Brain pericyte (primary cell): ENCODE measurements at regions not wholly inside any gene's neighbourhood (a gene's known extent, or its start where the extent isn't known, plus 50 kb on each side); places are given as distances from the start of the nearest gene placed in this dataset.
"Not testable (repeated sequence)": the region's sequence is repeated elsewhere in the genome, so short reads cannot be mapped to it uniquely, and the experiment has no call there.

Experiments
- DNase-seq: peaks from one replicate; pipeline ENCODE4 v3.0.0-alpha.2; 2012; ENCODE audit warnings: low read depth, low spot score

DNA sequence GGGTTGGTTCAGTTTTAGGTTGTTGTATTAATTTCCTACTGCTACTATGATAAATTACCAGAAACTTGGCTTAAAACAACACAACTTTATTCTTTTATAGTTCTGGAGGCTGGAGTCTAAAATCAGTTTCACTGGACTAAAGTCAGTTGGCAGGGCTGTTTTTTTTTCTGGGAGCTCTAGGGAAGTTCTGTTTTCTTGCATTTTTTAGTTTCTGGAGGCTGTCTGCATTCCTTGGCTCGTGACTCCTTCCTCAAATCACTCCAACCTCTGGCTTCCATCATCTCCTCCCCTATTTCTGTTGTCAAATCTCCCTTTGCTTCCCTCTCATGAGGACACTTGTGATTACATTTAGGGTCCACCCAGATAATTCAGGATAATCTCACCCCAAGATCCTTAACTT lies 51.3 kb upstream of the SUB1 start:
- no peak for DNase-seq

DNA sequence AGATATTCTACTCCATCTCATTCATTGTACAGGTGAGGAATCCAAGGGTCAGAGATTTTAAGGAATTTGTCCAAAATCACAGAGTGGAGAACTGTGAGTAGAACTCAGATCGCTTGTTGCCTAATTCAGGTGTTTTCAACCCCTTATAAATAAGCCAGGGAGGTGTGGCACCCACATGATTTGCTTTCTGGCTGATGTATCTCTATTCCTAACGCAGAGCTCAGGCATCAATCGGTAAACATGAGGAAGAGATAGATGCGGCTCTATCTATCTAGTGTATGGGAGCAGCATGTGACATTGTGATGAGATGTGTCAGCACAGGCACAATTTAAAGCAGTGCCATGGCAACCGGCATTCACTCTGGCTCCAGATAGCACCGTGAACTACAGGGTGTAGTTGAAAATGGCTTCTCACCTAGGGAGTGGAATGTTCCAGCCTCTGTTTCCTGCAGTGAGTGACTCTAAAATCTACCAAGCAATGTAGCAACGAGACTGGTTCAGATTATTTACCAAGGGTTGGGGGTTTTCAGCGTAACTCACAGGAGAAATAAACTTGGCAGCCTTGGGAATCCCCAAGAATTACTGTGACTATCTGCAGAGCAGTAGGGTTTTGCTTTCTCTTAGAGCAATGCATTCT lies 53.4 kb upstream of the SUB1 start:
- no peak for DNase-seq

GRCh38 chr5:32527321-32527720 lies 58.0 kb upstream of the SUB1 start:
- not testable (repeated sequence) for DNase-seq

GRCh38 chr5:32526810-32527209 lies 58.5 kb upstream of the SUB1 start:
- no peak for DNase-seq

DNA sequence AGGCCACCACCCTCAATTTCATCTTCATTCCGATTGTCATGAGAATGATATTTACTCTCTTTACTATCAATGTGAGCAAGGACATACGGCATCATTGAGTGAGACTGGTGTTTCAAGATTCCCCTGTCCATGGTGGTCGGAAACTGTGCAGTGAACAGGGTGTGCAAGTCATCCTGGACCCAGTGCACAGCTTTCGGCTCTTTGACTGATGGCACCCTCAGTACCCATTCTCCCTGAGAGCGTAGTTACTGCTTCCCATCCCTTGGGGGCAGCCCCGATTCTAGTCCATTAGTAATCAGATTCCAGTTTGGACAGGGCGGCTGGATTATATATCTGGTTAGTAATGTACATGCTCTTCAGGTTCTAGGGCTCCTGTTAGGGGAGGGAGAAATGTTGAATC lies 61.7 kb upstream of the SUB1 start:
- DNase-seq = no peak

GRCh38 chr5:32522429-32523143 lies 62.8 kb upstream of the SUB1 start:
- no peak for DNase-seq

- no peak for DNase-seq
Observed at GRCh38 chr5:32521481-32521880, 63.9 kb upstream of the SUB1 start.

DNA sequence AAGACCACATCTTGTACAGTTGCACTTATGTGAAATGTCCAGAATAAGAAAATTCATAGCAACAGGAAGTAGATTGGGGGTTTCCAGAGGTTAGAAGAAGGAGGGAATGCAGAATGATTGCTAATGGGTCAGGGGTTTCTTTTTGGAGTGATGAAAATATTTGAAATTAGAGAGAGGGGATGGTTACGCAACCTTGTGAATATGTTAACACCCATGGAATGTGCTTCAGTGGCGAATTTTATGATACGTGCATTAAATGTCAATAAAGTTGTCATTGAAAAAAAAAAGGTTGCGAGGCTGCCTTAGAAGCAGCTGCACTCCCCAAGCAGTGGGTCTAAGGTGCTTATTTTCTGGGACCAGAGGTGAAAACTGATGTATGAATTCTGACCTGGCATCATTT lies 64.4 kb upstream of the SUB1 start:
- DNase-seq = no peak

DNA sequence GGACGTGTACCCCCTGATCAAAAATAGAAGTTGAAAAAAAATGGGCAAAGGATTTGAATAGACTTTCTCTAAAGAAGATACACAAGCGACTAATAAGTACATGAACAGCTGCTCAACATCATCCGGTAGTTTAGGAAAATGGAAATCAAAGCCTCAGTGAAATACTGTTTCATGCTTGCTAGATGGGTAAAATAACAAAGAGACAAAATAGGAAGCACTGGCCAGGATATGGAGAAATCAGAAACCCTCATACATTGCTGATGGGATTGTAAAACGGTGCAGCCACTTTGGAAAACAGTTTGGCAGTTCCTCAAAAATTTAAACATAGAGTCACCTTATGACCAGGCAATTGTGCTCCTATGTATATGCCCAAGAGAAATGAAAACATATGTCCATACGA lies 65.0 kb upstream of the SUB1 start:
- no peak for DNase-seq

- no peak for DNase-seq
Observed at GRCh38 chr5:32519508-32519907, 65.8 kb upstream of the SUB1 start.

DNA sequence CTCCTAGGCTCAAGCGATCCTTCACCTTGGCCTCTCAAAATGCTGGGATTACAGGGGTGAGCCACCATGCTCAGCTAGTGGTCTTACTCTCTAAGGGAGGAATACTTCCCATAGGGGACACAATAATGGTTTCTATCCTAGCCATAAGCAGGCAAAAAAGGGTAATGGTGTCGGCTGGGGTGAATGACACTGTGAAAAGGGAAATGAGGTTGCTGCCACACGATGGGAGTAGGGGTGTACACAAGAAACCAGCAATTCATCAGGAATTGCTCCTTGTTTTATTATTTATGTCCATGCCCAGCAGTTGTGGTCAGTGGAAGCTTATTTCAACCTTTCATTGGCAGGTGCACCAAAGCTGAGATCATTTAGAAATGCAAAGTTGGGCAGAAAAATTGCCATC lies 70.3 kb upstream of the ZFR start:
- no peak for DNase-seq

- DNase-seq = no peak
Observed at GRCh38 chr5:32512926-32513325, 68.4 kb upstream of the ZFR start.

GRCh38 chr5:32511776-32512374 lies 67.3 kb upstream of the ZFR start:
- no peak for DNase-seq

DNA sequence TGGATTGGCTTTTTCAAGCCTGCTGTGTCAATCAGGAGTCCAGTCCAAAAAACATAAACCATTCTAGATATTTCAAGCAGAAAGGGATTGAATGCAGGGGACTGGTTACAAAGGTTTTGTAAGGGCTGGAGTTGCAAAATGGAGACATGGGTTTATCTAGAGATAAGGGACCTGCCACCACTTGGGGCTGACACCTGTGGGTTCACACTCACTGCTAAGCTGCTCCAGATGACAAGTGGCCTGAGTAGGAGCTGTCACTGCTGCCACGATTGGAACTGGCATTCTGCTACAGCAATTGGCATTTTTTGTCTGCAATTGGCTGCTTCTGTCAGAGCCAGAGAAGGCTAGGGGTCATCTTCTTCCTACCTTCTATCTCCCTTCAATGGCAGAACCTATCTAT lies 66.3 kb upstream of the ZFR start:
- DNase-seq = no peak

DNA sequence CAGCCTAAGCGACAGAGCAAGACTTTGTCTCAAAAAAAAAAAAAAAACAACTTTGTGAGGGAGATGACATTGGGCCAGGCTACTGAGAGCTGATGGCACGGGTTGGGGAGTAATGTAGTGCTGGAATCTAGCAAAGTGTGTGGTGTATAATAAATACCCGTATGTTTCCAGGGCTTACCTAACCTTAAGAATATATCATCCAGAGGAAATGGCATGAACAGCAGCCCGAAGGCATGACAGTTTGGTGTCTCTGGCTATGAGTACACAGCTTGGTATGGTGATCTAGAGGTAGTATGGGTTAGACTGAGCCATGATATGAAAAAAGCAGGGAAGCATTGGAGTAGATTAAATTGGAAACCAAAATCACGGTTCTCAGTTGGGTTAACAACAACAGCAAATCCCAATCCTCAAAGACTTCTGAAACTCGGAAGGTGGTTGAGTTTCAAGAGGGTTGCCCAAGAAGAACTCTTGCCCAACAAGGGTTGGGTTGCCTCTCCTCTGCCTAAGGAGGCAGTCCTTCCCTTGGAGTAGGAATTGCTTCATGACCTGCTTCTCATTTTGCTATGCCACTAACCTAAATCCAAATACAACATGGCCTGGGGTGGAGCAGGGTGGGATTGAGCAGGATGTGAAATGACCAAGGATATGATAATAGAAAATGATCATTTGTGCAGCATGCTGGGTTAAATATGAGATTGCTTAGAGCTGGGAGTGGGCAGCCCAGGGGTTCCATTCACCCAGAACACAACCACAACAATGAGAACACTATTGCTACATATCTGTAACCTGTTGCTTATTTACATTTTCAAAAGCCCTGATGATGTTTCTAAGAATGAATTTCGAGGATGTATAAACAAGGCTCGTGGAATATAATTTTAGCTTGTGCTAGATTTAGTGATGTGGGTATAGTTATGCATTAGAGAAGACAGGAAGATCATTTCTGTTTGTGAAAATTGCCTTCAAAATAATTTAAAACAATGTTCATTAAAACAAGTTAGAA lies 64.6 kb upstream of the ZFR start:
- no peak for DNase-seq

GRCh38 chr5:32507738-32508434 lies 63.3 kb upstream of the ZFR start:
- no peak for DNase-seq

DNA sequence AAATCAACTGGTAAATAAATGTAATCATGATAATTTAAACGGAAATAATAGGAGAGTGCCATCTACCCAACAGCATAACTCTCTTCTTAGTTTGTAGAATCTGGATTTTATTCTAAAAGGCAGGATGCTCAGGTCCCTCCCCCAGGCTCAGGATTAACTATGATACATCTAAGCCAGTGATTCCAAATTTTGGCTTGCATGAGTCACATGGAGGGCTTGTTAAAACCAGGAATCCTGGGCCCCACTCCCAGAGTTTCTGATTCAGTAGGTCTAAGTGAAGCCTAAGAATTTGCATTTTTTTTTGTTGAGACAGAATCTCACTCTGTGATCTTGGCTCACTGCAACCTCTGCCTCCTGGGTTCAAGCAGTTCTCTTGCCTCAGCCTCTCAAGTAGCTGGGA lies 62.3 kb upstream of the ZFR start:
- no peak for DNase-seq

GRCh38 chr5:32506201-32506661 lies 61.7 kb upstream of the ZFR start:
- DNase-seq = no peak

DNA sequence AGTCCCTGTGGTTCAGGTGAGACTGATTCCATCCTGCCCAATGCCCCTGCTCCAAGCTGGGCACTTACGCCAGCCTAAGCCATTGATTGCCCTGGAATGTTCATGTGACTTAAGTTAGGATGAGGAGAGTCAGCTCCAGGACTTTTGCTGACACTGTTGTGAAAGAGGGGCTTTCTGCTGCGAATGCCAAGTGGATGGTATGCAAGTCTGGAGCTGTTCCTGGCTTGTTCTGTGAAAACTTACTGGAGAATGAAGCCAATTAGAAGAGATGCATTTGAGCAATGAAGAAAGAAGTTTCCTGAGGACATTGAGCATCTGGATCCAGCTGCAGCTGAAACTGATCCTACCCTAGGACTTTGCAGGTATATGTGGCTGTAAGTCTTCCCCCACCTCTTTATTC lies 61.2 kb upstream of the ZFR start:
- DNase-seq = no peak

GRCh38 chr5:32504989-32505596 lies 60.6 kb upstream of the ZFR start:
- peak; percentile 91 for DNase-seq
